NCI-H2196 (cell line): ENCODE measurements at regions not wholly inside any gene's neighbourhood (a gene's known extent, or its start where the extent isn't known, plus 50 kb on each side); places are given as distances from the start of the nearest gene placed in this dataset.
"Not testable (repeated sequence)": the region's sequence is repeated elsewhere in the genome, so short reads cannot be mapped to it uniquely, and the experiment has no call there.

Experiments
- DNase-seq: peaks from one replicate; lab custom pipeline; 2025; ENCODE audit not compliant: unreplicated experiment; lab: John Stamatoyannopoulos, UW

DNA sequence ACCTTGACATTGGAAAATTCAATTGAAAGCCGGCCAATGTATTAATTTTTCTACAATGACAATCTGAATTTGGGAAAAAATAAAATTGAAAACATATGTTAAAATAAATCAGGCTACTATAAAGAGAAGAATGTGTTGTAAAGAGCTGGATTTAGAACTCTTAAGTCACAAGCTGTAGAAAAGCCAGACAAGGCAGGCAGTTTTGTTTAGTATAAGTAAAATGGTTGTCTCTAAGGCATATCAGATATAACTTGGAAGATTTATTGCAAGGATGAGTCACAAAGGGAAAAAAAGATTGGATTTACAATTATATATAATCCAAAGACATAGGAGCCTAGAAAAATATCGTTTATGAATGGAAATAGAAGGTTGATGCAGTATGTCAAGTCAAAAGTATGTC is 549.1 kb upstream of the EPHA5 start:
- no peak for DNase-seq

DNA sequence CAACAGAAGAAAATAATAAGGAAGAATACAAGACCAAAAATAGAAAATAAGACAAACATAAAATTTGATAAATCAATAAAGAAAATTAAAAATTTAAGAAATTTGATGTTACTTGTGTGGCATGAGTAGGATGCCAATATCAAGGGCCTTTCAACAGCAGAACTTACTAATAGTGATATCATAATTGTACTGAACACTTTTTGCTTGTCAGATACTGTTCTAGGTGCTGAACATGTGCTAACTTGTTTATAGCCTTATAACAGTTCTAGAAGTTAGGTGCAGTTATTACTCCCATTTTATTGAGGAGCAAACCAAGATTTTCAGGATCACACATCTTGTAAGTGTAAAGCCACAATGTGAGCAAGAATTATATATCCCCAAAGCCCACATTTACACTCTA is 546.0 kb upstream of the EPHA5 start:
- no peak for DNase-seq

DNA sequence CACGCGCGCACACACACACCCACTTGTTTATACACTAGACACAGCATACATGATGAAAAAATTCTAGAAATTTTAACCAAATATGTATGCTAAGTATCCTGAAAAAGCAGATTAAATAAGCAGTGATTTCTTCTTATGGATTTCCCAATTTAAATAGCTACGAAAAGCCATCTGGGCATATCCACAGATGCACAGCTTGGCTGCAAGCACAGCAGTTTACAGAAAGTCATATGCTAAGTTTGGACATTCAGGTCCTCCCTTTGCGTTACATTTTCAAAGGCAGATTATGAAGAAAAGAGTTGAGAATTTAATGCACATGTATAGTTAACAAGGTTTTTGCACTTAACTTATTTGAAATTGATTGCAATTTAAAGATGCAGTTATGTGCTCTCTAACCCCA is 542.2 kb upstream of the EPHA5 start:
- no peak for DNase-seq

DNA sequence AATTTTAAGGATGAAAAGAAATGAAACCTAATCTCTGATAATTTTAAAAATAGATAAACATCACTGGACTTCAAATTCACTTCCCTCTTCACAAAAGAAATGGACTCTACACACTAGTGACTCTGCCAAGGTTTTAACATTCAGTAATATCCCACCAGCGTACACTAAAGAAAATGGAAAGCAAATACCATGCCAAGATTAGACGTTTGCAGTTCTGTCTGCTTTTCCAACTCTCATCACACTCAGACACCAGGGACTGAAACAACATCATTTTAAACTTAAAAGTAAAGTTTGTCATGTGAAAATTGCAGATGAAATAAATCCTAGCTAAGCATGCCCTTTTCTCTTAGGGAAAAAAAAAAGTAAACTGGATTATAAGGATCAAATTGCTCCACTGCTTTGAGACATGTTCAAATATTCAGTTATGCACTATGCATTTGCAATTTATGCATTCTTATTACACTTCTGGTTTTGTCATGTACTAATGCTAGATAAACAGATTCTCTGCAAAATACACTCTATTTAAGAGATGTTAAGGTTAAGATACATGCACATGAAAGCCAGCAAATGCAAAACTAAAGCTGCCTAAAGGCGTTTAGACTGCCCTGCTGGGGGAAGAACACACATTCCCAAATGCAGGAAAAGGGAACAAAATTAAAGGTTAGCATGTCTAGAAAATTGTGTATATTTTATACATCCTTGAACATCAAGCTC is 534.4 kb upstream of the EPHA5 start:
- DNase-seq, result no peak

DNA sequence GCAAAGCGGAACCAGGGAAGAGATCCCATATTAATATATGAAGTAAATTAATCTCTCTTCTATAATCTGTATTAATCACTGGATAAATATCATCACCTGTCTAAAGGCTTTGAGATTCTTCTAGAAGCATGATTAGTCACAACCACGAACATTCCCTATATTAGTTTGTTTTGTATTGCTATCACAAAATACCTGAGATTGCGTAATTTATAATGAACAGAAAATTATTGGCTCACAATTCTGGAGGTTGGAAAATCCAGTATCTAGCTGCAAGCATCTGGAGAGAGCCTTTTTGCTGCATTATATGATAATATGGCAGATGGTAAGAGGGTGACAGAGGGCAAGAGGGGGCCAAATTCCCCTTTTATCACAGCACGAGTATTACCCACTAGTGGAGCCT is 532.6 kb upstream of the EPHA5 start:
- no peak for DNase-seq

DNA sequence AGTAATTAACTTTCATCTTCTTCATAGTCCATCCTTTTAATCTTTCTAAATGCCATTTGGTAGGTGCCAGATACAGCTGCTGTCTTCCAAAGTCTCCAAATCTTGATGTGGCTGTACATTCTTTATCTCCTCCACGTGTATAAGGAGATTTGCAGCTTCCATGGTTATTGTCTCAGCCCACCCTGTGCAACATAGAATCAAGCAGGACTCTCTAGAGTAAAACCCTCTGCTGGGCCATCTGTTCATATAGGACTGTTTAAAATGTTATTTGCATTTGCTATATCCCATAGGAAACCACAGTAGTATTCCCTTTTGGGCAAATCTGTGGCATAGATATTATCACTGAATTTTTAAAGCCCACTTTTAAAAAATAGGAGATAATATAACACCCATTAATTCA is 527.2 kb upstream of the EPHA5 start:
- no peak for DNase-seq

DNA sequence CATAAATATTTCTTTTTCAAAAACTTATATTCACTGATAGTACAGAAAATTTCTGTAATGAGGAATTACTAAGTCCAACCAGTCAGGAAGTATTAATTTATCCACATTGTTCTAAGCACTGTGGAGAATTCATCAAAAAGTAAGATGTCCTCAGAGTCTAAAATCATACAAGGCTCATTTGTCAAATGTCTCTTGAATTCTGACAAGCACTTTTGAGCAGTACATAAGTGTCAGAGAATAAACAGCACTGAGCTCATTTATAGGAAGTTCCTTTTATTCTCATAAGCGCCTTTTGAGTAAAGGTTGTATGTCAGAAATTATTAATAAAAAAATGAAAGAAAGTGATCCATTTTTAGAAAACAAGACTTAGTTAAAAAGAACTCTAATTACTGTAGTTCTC is 523.2 kb upstream of the EPHA5 start:
- no peak for DNase-seq

DNA sequence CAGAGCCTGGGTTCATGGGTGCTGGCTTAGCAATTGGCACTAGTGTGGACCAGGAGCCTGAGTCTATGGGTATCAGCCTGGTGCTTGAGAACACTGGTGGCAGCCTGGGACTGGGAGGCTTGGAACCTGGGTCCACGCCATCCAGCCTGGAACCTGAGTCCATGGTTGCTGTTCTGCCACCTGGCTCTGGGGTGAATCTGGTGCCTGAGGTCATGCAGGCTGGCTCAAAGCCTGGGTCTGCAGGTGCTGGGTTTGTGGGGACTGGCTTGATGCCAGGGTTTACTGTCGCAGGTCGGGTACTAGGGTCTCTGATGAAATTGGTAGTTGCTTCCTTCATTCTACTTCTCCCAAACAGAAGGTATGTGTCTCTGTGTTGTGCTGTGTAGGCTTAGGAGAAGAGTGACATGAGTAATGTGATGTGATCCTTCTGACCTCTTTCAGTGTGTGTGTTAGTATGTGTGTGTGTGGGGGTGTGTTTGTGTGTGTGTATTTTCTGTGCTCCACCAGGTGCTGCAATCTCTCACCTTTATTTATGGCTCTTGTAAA is 517.0 kb upstream of the EPHA5 start:
- peak; percentile 36 for DNase-seq

DNA sequence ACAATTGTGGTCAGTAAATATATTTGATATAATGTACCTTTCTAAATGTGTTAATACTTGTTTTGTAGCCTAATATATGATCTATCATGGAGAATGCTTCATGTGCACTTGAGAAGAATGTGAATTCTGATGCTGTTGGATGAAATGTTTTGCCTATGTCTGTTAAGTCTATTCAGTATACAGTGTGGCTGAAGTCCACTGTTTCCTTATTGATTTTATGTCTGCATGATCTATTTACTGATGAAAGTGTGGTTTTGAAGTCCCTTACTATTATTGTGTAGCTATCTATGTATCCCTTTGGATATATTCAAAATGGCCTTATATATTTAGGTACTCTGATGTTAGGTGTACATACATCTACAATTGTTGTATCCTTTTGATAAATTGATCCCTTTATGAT is 515.8 kb upstream of the EPHA5 start:
- DNase-seq, result no peak

DNA sequence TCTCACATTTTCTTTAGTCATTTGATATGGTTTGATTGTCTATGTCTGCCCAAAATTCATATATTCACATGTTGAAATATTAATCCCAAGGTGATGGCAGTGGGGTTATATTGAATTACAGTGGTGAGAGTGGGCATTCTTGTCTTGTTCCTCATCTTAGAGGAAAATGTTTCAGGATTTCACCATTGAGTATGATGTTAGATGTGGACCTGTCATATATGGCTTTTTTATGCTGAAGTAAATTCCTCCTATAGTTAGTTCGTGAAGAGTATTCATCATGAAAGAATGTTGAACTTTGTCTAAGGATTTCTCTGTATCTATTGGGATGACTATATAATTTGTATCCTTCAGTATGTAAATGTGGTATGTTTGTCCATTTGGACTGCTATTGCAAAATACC is 512.3 kb upstream of the EPHA5 start:
- no peak for DNase-seq

DNA sequence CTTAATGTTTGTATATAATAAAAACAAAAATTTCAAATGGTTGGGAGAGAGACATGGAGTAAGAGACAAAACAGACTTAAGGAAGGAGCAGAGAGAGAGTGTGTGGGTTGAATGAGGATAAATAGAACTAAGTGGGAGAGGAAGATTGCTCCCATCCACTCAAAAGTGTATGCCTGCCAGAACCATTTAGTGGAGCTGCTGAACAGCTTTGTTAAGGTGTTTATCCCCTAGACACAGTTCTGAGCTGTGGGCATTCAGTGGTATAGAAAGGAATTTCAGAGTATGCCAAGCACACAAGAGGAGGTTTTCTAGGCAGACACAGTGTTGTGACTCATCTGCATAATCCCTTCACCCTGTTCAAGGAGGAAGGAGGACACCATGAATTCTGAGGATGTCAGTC is 508.6 kb upstream of the EPHA5 start:
- DNase-seq, result peak; percentile 8

DNA sequence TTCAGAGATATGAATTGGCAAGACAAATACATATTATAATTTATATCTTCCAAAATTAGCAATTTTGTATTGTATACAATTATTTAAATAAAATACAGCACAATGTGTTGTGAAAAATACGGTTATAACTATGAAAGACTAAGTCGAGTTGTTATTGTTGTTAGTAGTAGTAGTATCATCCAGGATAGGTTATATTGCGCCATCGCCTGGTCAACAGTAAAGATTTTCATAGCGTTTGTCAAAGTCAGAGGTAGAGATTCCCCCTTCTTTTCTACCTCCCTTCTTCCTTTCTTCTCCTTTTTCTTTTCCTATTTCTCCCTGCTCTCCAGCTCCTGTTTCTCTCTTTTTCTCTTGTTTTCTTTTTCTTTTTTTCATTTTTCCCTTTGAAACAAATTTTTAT is 499.1 kb upstream of the EPHA5 start:
- DNase-seq, result no peak

DNA sequence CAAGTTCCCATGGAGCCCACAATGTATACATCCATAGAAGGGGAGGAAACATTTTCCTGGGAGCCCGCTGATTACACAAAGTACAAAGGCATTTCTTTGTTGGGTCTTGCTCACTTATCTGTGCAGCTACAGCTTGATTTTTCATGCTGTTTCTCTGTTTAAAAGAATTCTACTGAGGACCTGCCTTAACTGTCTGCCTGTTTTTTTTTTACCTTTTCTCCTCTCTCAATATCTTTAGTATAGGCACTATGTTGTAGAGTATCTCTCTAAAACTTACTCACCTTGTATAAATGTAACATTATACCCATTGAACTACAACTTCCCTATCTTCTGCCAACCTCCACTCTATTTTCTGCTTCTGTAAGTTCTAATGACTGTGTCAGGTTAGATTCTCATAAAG is 494.6 kb upstream of the EPHA5 start:
- no peak for DNase-seq

DNA sequence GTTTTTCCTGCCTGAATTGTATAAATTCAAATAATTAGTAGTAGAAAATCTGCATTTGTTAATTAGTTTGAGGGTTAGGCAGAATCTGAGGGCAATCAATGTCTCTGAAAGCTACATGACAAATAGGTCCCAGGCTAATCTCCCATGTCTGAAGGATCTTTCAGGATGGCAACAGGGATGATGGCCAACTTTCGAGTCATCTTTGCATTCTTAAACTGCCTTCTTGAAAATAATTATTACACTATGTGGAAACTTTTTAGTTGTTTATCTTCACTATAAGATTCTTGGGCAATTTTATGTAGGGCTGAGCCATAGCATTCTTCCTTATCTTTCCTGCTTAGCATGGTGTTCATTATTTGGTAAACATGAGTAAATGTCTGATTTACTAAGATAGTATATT is 490.3 kb upstream of the EPHA5 start:
- DNase-seq, result no peak

DNA sequence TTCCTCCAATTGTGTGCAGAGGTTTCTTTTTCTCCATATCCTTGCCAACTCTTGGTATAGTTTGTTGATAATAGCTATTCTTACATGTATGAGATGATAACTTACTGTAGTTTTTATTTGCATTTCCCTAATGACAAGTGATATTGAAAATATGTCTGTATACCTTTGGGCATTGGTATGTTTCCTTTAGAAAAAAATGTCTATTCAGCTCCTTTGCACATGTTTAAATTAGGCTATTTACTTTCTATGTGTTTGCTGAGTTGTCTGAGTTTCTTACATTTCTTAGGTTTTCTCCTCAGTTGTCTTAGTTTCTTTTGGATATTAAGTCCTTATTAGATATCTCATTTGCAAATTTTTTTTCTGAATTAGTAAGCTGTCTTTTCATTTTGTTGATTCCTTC is 487.3 kb upstream of the EPHA5 start:
- no peak for DNase-seq

DNA sequence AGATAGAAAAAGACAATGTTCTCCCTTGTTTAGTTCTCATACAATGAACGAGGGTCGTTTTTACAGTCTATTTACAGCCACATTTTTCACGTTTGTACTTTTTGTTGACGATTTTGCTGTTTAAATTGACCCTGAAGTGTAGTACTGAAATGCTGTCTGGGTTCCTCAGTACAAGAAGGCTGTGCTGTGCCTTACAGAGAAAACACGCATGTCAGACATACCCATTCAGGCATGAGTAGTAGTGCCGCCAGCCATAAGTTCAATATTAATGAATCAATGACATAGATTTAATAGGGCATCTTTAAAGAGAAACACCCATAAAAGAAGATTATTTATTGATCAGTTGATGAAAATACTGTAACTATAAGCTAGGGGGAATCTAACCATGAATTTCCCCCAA is 459.8 kb upstream of the EPHA5 start:
- DNase-seq, result no peak

DNA sequence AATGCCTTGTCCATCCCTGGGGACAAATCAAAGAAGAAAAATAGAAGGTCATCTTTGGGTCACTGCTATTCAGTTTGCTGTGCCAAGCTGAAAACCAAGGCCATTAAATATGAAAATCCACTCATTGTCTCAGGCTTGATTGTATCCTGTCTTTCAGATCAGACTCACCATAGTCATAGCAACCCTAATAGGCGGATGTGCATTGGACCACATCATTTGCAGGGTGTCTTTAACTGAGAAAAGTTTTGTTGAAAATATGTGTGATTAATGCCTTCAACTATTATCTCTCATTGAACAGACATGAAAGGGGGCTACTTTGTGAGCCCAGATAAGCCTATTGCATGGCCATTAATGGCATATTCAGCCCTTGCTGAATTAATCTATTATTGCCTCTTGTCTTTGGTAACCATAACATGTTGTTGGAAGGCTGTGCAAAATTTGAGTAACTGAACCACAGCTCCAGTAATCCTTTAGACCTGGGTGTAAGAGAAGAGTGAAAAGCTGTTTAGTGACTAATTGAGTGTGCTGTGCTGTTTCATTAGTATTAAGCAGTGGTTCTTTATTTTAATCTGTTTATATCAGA is 453.6 kb upstream of the EPHA5 start:
- DNase-seq, result no peak

DNA sequence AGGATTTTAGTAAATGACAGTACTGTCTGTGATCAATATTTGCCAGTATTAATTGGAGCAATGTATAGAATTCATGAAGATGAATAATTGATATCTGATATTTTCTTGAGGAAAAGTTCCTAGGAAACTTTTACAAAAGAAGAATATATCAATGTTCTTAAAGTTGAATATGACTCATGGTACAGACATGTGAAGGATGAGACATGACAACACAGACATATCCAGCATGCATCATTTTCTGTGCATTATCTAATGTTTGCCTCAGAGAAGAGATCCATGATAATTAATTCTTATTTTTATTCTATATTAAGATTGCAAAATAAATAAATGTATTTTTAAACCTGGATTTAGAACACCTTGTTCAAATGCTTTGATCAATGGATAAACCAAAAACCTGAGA is 452.9 kb upstream of the EPHA5 start:
- no peak for DNase-seq

DNA sequence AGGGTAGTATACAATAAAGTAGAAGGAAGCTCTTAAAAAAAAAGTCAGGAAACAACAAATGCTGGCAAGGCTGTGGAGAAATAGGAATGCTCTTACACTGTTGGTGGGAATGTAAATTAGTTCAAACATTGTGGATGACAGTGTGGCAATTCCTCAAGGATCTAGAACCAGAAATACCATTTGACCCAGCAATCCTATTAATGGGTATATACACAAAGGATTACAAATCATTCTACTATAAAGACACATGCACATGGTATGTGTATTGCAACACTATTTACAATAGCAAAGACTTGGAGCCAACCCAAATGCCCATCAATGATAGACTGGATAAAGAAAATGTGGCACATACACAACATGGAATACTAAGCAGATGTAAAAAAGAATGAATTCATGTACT is 444.9 kb upstream of the EPHA5 start:
- DNase-seq, result not testable (repeated sequence)

DNA sequence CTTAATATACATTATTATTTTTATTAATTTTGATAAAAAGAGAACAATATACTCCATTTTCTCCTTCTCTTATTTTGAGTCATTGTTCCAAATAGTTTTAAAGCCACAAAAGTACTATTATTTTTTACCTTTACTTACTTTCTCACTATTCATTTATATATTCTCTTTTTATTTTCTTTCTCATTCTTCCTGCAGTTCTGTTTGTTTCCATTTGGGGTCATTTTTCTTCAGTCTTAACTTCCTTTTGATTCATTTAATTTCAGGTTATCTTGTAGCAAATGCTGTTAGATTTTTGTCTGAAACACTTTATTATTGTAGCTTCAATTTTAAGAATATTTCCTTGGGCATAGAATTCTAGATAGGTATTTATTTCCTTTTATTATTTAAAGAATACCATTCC is 438.6 kb upstream of the EPHA5 start:
- no peak for DNase-seq

DNA sequence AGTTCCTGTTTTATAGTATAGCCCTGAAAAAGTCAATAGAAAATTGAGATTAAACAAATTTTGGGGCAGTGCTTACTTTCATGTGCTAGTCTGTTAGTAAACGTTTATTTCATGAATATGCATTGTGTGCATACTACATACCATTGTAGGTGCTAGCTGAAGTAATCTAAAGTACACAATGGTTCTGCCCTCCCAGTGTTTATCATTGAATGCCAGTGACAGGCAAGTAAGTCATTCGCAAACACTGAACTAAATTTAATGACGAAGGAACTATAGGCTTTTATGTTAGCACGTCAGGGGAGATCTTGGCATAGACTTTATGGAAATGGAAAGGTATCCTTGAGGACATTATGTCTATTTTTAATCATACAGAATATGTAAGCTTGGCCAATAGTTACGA is 426.9 kb upstream of the EPHA5 start:
- DNase-seq, result no peak

DNA sequence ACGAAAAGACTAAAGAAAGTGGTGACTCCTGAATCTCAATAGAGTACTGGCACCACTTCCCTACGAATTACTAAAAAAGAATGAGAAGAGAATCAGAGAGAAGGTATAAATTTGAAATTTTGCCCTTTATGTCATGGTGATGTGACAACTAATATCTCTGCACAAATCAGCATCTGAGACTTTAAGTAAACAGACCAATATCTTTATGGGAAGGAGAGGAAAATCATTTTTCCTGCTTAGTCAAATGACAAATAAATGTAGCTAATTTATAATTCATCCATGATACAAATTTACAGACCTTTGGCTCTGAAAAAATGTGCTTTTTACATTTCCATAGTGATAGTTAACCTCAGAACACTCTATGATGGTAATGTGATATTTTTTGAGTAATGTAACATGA is 424.8 kb upstream of the EPHA5 start:
- no peak for DNase-seq

DNA sequence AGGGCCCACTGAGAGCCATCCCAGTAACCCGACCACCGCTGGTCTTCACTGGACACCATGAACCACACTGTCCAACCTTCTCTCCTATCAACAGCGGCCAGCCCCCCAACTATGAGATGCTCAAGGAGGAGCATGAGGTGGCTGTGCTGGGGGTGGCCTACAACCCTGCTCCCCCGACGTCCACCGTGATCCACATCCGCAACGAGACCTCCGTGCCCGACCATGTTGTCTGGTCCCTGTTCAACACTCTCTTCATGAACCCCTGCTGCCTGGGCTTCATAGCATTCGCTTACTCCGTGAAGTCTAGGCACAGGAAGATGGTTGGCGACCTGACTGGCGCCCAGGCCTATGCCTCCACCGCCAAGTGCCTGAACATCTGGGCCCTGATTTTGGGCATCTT is 423.8 kb upstream of the EPHA5 start:
- no peak for DNase-seq
